ENCODE measurements at regions not wholly inside any gene's neighbourhood (a gene's known extent, or its start where the extent isn't known, plus 50 kb on each side); places are given as distances from the start of the nearest gene placed in this dataset.

DNA sequence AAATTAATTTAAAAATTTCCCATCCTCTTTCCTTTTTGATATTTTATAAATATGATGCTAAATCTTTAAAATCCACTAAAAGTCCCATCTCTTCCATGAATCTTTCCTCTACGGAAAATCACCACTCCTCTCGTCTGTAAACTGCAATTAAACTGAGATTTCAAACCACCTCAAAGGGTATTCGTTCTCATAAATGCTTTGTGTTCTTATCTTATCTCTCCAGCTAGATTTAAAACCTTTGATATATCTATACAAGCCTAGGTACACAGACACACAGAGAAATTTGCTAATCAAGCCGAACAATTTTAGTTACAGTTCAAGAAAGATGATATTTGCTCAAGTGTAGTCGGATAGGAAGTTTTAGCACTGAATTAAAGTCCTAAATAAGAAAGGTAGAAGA lies 214.6 kb upstream of the PRDM1 start:
- TF ChIP-seq POLR2A (IDR thresholded peaks at IDR 0.05; ENCODE audit: low read depth, low read length) (no peak), POLR2AphosphoS5 (IDR thresholded peaks at IDR 0.05; ENCODE audit: low read depth, low read length) (no peak)

Measured in GM12891 (cell line).